HCT116 (cell line): ENCODE measurements at regions not wholly inside any gene's neighbourhood (a gene's known extent, or its start where the extent isn't known, plus 50 kb on each side); places are given as distances from the start of the nearest gene placed in this dataset.
"Not testable (repeated sequence)": the region's sequence is repeated elsewhere in the genome, so short reads cannot be mapped to it uniquely, and the experiment has no call there.

Experiments
- ATAC-seq: fragments of 200-7000 bp; cut with Tn5 transposase; 2 replicates; pipeline ENCODE4 v1.9.1; 2020; ENCODE audit warnings: mild to moderate bottlenecking, moderate library complexity
- BruUV-seq: library from RNA; stranded (reverse); fragments of 400-500 nt; replicated peaks from 2 replicates; lab custom pipeline; 2021; lab: Mats Ljungman, UMichigan
- CTCF ChIA-PET: fragments of 300-600 bp; sonication (Branson Sonifier 250); formaldehyde crosslinking; loops from one replicate; lab custom pipeline; 2021; ENCODE audit warnings: antibody characterized with exemption; lab: Charles Lee
- POLR2A ChIA-PET: fragments of 300-600, 350-600 bp; sonication (Branson Sonifier 250); formaldehyde crosslinking; loops from one replicate; lab custom pipeline; 2021; ENCODE audit warnings: antibody characterized with exemption; lab: Charles Lee
- RAD21 ChIA-PET, 2 experiments: fragments of 300-600 bp; sonication (Branson Sonifier 250); formaldehyde crosslinking; loops; one replicate each; lab custom pipeline; 2023; ENCODE audit warnings: low total read pairs in 2 of 2; ENCODE audit not compliant: uncharacterized antibody in 2 of 2, unreplicated experiment in 2 of 2, low non-redundant PET in 1 of 2; lab: Charles Lee
- DNase-seq: peaks from one replicate; pipeline ENCODE4 v3.0.0-alpha.2; 2010; ENCODE audit warnings: low read depth, low spot score
- H2AFZ ChIP-seq: fragments of 200-600 bp; shearing (Covaris generic), sonication (generic); 2 replicates; pipeline ENCODE4 v1.6.1; 2017; ENCODE audit warnings: low read depth, mixed run types, mixed read lengths, antibody characterized with exemption, low read length; ENCODE audit not compliant: poor library complexity, severe bottlenecking
- H3K27ac ChIP-seq: 2 replicates; pipeline ENCODE4 v1.5.1; 2012; ENCODE audit warnings: low read depth, low read length
- H3K27me3 ChIP-seq: fragments of 200-600 bp; sonication (generic); 2 replicates; pipeline ENCODE4 v1.6.1; 2016; ENCODE audit warnings: mixed run types, low read length, mixed read lengths; ENCODE audit not compliant: insufficient read depth
- H3K36me3 ChIP-seq, 2 experiments: fragments of 200-500 bp in 1 of 2; fragments of 200-600 bp in 1 of 2; sonication (Bioruptor generic) in 1 of 2; sonication (generic) in 1 of 2; 2 replicates each; pipeline versions ENCODE4 v1.5.1 to v1.6.1; 2014 to 2016; ENCODE audit warnings: low read length in 2 of 2, inconsistent platforms in 1 of 2, mixed read lengths in 1 of 2, mixed run types in 1 of 2; ENCODE audit not compliant: insufficient read depth in 2 of 2, control insufficient read depth in 1 of 2
- H3K4me1 ChIP-seq, 2 experiments: fragments of 200-600 bp in 1 of 2; sonication (generic) in 1 of 2; 2 replicates each; pipeline versions ENCODE4 v1.5.1 to v1.6.1; 2012 to 2017; ENCODE audit warnings: low read length in 2 of 2, inconsistent platforms in 1 of 2, mild to moderate bottlenecking in 1 of 2, mixed read lengths in 1 of 2, mixed run types in 1 of 2, moderate library complexity in 1 of 2; ENCODE audit not compliant: insufficient read depth in 2 of 2, control insufficient read depth in 1 of 2
- H3K4me2 ChIP-seq: fragments of 200-600 bp; sonication (generic); 2 replicates; pipeline ENCODE4 v1.6.1; 2017; ENCODE audit warnings: mixed run types, low read length, mixed read lengths
- H3K4me3 ChIP-seq, 2 experiments: fragments of 200-600 bp in 1 of 2; sonication (generic) in 1 of 2; replicated peaks in 1 of 2; 2 replicates each; pipeline ENCODE4 v1.5.1; 2011 to 2016; ENCODE audit warnings: low read length in 2 of 2, control low read depth in 1 of 2, low read depth in 1 of 2, mild to moderate bottlenecking in 1 of 2, mixed read lengths in 1 of 2, mixed run types in 1 of 2
- H3K79me2 ChIP-seq: fragments of 200-600 bp; sonication (generic); 2 replicates; pipeline ENCODE4 v1.6.1; 2017; ENCODE audit warnings: mild to moderate bottlenecking, mixed run types, low read length, moderate library complexity, mixed read lengths; ENCODE audit not compliant: insufficient read depth
- H3K9ac ChIP-seq: fragments of 200-600 bp; sonication (generic); 2 replicates; pipeline ENCODE4 v1.6.1; 2016; ENCODE audit warnings: low read length, mixed read lengths
- H3K9me2 ChIP-seq: fragments of 200-600 bp; sonication (generic), shearing (Covaris generic); 2 replicates; pipeline ENCODE4 v1.6.1; 2017; ENCODE audit warnings: mixed run types, mild to moderate bottlenecking, moderate library complexity; ENCODE audit not compliant: insufficient read depth
- H3K9me3 ChIP-seq, 2 experiments: fragments of 200-500 bp in 1 of 2; fragments of 200-600 bp in 1 of 2; sonication (Bioruptor generic) in 1 of 2; sonication (generic) in 1 of 2; 2 replicates each; pipeline ENCODE4 v1.6.1; 2014 to 2017; ENCODE audit warnings: low read length in 2 of 2, mixed read lengths in 2 of 2, inconsistent platforms in 1 of 2, low read depth in 1 of 2, mild to moderate bottlenecking in 1 of 2, mixed run types in 1 of 2, moderate library complexity in 1 of 2; ENCODE audit not compliant: control insufficient read depth in 1 of 2, insufficient read depth in 1 of 2
- H4K20me1 ChIP-seq: fragments of 200-600 bp; sonication (generic), shearing (Covaris generic); 2 replicates; pipeline ENCODE4 v1.6.1; 2017; ENCODE audit warnings: mixed run types, mild to moderate bottlenecking, moderate library complexity; ENCODE audit not compliant: insufficient read depth
- CBX3 ChIP-seq: IDR thresholded peaks from 2 replicates; pipeline ENCODE4 v1.6.1; 2012; ENCODE audit warnings: low read depth
- CEBPB ChIP-seq: IDR thresholded peaks from 2 replicates; pipeline ENCODE4 v1.6.1; 2012; ENCODE audit warnings: low read depth
- EZH2 ChIP-seq: fragments of 200-600 bp; sonication (generic); IDR thresholded peaks from 2 replicates; pipeline ENCODE4 v1.6.1; 2017; ENCODE audit warnings: antibody characterized with exemption, mixed run types
- JUND ChIP-seq: IDR thresholded peaks from 2 replicates; pipeline ENCODE4 v1.6.1; 2012
- SRF ChIP-seq: IDR thresholded peaks from 2 replicates; pipeline ENCODE4 v1.6.1; 2012; ENCODE audit warnings: low read depth
- YY1 ChIP-seq: IDR thresholded peaks from 2 replicates; pipeline ENCODE4 v1.6.1; 2011; ENCODE audit warnings: low read length, low read depth, moderate library complexity, mild to moderate bottlenecking; ENCODE audit not compliant: insufficient replicate concordance; ENCODE audit errors: extremely low read depth
- ZFX ChIP-seq: fragments of 450-650 bp; IDR thresholded peaks from 2 replicates; pipeline ENCODE4 v1.6.1; 2017
- ZNF274 ChIP-seq: fragments of 200-500 bp; sonication (Bioruptor generic); IDR thresholded peaks from 2 replicates; pipeline ENCODE4 v1.6.1; 2014; ENCODE audit warnings: mild to moderate bottlenecking, low read depth, low read length, inconsistent platforms
- intact Hi-C: fragments of 100-400 bp; cut with micrococcal nuclease; formaldehyde crosslinking; loops from 2 replicates; pipeline ENCODE4 v1.10.0; 2022

DNA sequence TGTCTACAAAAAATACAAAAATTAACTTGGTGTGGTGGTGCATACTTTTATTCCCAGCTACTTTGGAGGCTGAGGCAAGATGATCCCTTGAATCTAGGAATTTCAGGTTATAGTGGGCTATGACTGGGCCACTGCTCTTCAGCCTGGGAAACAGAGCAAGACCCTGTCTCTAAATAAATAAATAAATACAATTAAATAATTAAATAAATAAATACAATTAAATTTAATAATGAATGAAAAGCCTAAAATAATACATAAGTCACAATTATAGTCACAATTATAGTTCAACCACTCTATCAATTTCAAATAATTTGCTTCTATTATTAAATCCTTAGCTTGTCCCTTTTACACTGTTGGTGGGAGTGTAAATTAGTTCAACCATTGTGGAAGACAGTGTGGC, 146.4 kb upstream of the RFC3 start:
- H4K20me1 ChIP-seq: no peaks in the 10 kb centered on the region; the same call in 1 of the 2 replicates
- H3K4me2 ChIP-seq: no peak overlapping the region
- BruUV-seq: no TSS peak
- H3K27ac ChIP-seq: no peak overlapping the region
- H3K36me3 ChIP-seq: no peaks in the 10 kb centered on the region
- no peaks in the 10 kb centered on the region for H3K79me2 ChIP-seq
- no peaks in the 10 kb centered on the region for H3K9me2 ChIP-seq
- TF ChIP-seq CEBPB (no peak), ZNF274 (no peak), ZFX (no peak), EZH2 (no peak), JUND (no peak), CBX3 (no peak), SRF (no peak), YY1 (no peak)
- H3K4me1 ChIP-seq: 0 out of 4 replicates have a peak, but pooled peaks cover 0 to 2% of the 10 kb centered on the region in 2 experiments
- H2AFZ ChIP-seq: no peak overlapping the region
- no peak overlapping the region for H3K9ac ChIP-seq
- ATAC-seq (no peak), DNase-seq (no peak)
- no peaks in the 10 kb centered on the region for H3K27me3 ChIP-seq
- H3K4me3 ChIP-seq: no peak overlapping the region
- POLR2A ChIA-PET: no interaction called here
- intact Hi-C loops: no loop called here
- CTCF ChIA-PET: no interaction called here
- RAD21 ChIA-PET: no interaction called here
- H3K9me3 ChIP-seq: no peaks in the 10 kb centered on the region

DNA sequence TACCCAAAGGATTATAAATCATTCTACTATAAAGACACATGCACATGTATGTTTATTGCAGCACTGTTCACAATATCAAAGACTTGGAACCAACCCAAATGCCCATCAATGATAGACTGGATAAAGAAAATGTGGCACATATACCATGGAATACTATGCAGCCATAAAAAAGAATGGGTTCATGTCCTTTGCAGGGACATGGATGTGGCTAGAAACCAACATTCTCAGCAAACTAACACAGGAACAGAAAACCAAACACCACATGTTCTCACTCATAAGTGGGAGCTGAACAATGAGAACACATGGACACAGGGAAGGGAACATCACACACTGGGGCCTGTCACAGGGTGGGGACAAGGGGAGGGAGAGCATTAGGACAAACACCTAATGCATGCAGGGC, 145.9 kb upstream of the RFC3 start:
- DNase-seq, H3K27ac ChIP-seq, H3K9ac ChIP-seq, POLR2A ChIA-PET, CTCF ChIA-PET, H3K9me2 ChIP-seq, intact Hi-C loops, BruUV-seq, ATAC-seq, H3K79me2 ChIP-seq, H3K36me3 ChIP-seq, H2AFZ ChIP-seq, H4K20me1 ChIP-seq, H3K4me2 ChIP-seq, RAD21 ChIA-PET, H3K9me3 ChIP-seq, H3K4me3 ChIP-seq, H3K27me3 ChIP-seq, H3K4me1 ChIP-seq: not testable (repeated sequence)
